GM12878 (cell line): ENCODE measurements at regions not wholly inside any gene's neighbourhood (a gene's known extent, or its start where the extent isn't known, plus 50 kb on each side); places are given as distances from the start of the nearest gene placed in this dataset.

Source experiments
- ATAC-seq: fragments of 200-7000 bp; cut with Tn5 transposase; 3 replicates; pipeline ENCODE4 v1.9.1; 2020; ENCODE audit warnings: mild to moderate bottlenecking, moderate library complexity
- BruUV-seq: library from RNA; stranded (reverse); fragments of 400-500 nt; replicated peaks from 2 replicates; lab custom pipeline; 2021; lab: Mats Ljungman, UMichigan
- CTCF ChIA-PET: fragments of 300-600 bp; sonication (Branson Sonifier 250); formaldehyde crosslinking; extraction: SDS; loops from one replicate; lab custom pipeline; 2021; ENCODE audit warnings: inconsistent platforms; lab: Yijun Ruan, JAX
- POLR2A ChIA-PET: fragments of 350-600 bp; formaldehyde crosslinking; extraction: SDS; loops from one replicate; lab custom pipeline; 2021; ENCODE audit warnings: inconsistent platforms; lab: Charles Lee
- RAD21 ChIA-PET: fragments of 300-600 bp; sonication (Branson Sonifier 250); formaldehyde crosslinking; loops from one replicate; lab custom pipeline; 2023; ENCODE audit warnings: antibody characterized with exemption; ENCODE audit not compliant: unreplicated experiment; lab: Charles Lee
- SMC1A ChIA-PET: fragments of 300-600 bp; sonication (Branson Sonifier 250); formaldehyde crosslinking; loops from one replicate; lab custom pipeline; 2023; ENCODE audit not compliant: unreplicated experiment, uncharacterized antibody; lab: Charles Lee
- DNase-seq: peaks from one replicate; pipeline ENCODE4 v3.0.0-alpha.2; 2011; ENCODE audit warnings: low read depth, low spot score
- FAIRE-seq: peaks from 3 replicates; lab custom pipeline; 2011; peaks lifted over from hg19 to GRCh38; lab: Jason Lieb, UNC
- H2AFZ ChIP-seq: 2 replicates; pipeline ENCODE4 v1.6.0; 2011; ENCODE audit warnings: low read depth, low read length, control low read depth; ENCODE audit not compliant: control insufficient read depth
- H3K27ac ChIP-seq: 2 replicates; pipeline ENCODE4 v1.5.1; 2011; ENCODE audit warnings: control low read depth; ENCODE audit not compliant: control insufficient read depth, insufficient read depth
- H3K27me3 ChIP-seq, 2 experiments: replicated peaks in 1 of 2; 2 replicates each; pipeline versions ENCODE4 v1.6.0 to v1.6.1; 2011; ENCODE audit warnings: low read length in 1 of 2; ENCODE audit not compliant: control insufficient read depth in 2 of 2, insufficient read depth in 2 of 2
- H3K36me3 ChIP-seq, 2 experiments: 2 replicates each; pipeline ENCODE4 v1.5.1; 2011; ENCODE audit warnings: low read length in 1 of 2; ENCODE audit not compliant: control insufficient read depth in 2 of 2, insufficient read depth in 2 of 2
- H3K4me1 ChIP-seq: 2 replicates; pipeline ENCODE4 v1.6.1; 2011; ENCODE audit warnings: mild to moderate bottlenecking, low read length, moderate library complexity, mixed read lengths; ENCODE audit not compliant: control insufficient read depth, insufficient read depth
- H3K4me2 ChIP-seq: 2 replicates; pipeline ENCODE4 v1.6.0; 2011; ENCODE audit warnings: control low read depth; ENCODE audit not compliant: control insufficient read depth, insufficient read depth
- H3K4me3 ChIP-seq: fragments of 200-600 bp; sonication (generic); 2 replicates; pipeline ENCODE4 v1.5.1; 2016
- H3K79me2 ChIP-seq: 2 replicates; pipeline ENCODE4 v1.6.0; 2011; ENCODE audit warnings: low read length; ENCODE audit not compliant: control insufficient read depth, insufficient read depth
- H3K9ac ChIP-seq: 2 replicates; pipeline ENCODE4 v1.8.0; 2011; ENCODE audit warnings: low read length, control low read depth, mixed read lengths; ENCODE audit not compliant: control insufficient read depth, insufficient read depth
- H3K9me3 ChIP-seq: replicated peaks from 3 replicates; pipeline ENCODE4 v1.5.1; 2011; ENCODE audit warnings: mild to moderate bottlenecking, low read length; ENCODE audit not compliant: control insufficient read depth, insufficient read depth
- H4K20me1 ChIP-seq: 2 replicates; pipeline ENCODE4 v1.6.0; 2011; ENCODE audit not compliant: control insufficient read depth, insufficient read depth
- ATF3 ChIP-seq: IDR thresholded peaks from 2 replicates; pipeline ENCODE4 v1.6.1; 2011; ENCODE audit warnings: low read depth, mild to moderate bottlenecking, low read length, moderate library complexity, borderline replicate concordance; ENCODE audit errors: extremely low read depth
- BRCA1 ChIP-seq: IDR thresholded peaks from 2 replicates; pipeline ENCODE4 v1.6.1; 2011; ENCODE audit warnings: low read depth, low read length, improper control_type of control experiment
- E2F4 ChIP-seq: IDR thresholded peaks from 2 replicates; pipeline ENCODE4 v1.6.1; 2012; ENCODE audit warnings: low read depth, low read length, improper control_type of control experiment
- EGR1 ChIP-seq, 2 experiments: IDR thresholded peaks; 1 replicate in 1 of 2; 2 replicates in 1 of 2; pipeline ENCODE4 v1.6.1; 2011 to 2012; ENCODE audit warnings: low read depth in 2 of 2, low read length in 2 of 2, borderline replicate concordance in 1 of 2, mild to moderate bottlenecking in 1 of 2, moderate library complexity in 1 of 2
- IRF4 ChIP-seq: IDR thresholded peaks from 2 replicates; pipeline ENCODE4 v1.6.1; 2011; ENCODE audit warnings: low read depth, low read length
- MYC ChIP-seq: IDR thresholded peaks from 2 replicates; pipeline ENCODE4 v1.6.1; 2011; ENCODE audit warnings: mild to moderate bottlenecking, low read length, moderate library complexity, inconsistent platforms; ENCODE audit not compliant: insufficient read depth, insufficient replicate concordance, insufficient read length, severe bottlenecking
- PAX5 ChIP-seq: IDR thresholded peaks from 2 replicates; pipeline ENCODE4 v1.6.1; 2011; ENCODE audit warnings: low read depth, low read length, borderline replicate concordance
- PML ChIP-seq: IDR thresholded peaks from 2 replicates; pipeline ENCODE4 v1.6.1; 2012; ENCODE audit warnings: low read length, inconsistent platforms
- SIX5 ChIP-seq: IDR thresholded peaks from 2 replicates; pipeline ENCODE4 v1.6.1; 2011; ENCODE audit warnings: mild to moderate bottlenecking, low read depth, low read length, moderate library complexity; ENCODE audit not compliant: severe bottlenecking
- SREBF2 ChIP-seq: IDR thresholded peaks from 2 replicates; pipeline ENCODE4 v1.6.1; 2012; ENCODE audit warnings: mild to moderate bottlenecking, low read length
- TBL1XR1 ChIP-seq: IDR thresholded peaks from 2 replicates; pipeline ENCODE4 v1.6.1; 2012; ENCODE audit warnings: low read depth, low read length, improper control_type of control experiment
- WGBS: methylation state at CpG from one replicate; pipeline ENCODE4 v1.1.6; 2016; ENCODE audit warnings: low lambda C conversion rate; ENCODE audit not compliant: insufficient replicate concordance, insufficient coverage; ENCODE audit errors: missing lambda C conversion rate; 5-methylcytosine and 5-hydroxymethylcytosine counted together
- in situ Hi-C: fragments of 300-500 bp; cut with MboI; formaldehyde crosslinking; loops from 9 replicates; pipeline ENCODE4 v1.14.3; 2018; ENCODE audit warnings: mixed read lengths
- intact Hi-C: fragments of 100-400 bp; cut with micrococcal nuclease; formaldehyde crosslinking; loops from one replicate; pipeline ENCODE4 v1.14.2; 2022; ENCODE audit not compliant: unreplicated experiment
- TF ChIP-seq, protein P1 (sequence below): fragments of 450-650 bp; IDR thresholded peaks from 2 replicates; pipeline ENCODE4 v1.6.1; 2017; ENCODE audit warnings: mild to moderate bottlenecking, moderate library complexity

GRCh38 chr6:101296169-101296960, 97.1 kb upstream of the GRIK2 start:
- Histone ChIP-seq H3K9me3 (no peaks in the 10 kb centered on the region), H4K20me1 (no peaks in the 10 kb centered on the region), H3K27ac (no peak overlapping the region)
- in situ Hi-C loops: no loop called here
- WGBS: 11% methylated on average over 6 of the region's 6 CpGs
- POLR2A ChIA-PET: no interaction called here
- TF ChIP-seq TBL1XR1 (no peak), IRF4 (no peak), MYC (no peak), BRCA1 (no peak), PAX5 (no peak), PML (no peak), EGR1 (IDR thresholded peaks at IDR 0.05; ENCODE audit: borderline replicate concordance in 1 of 2, low read depth in 2 of 2, low read length in 2 of 2) (no peak), SREBF2 (no peak), SIX5 (no peak), ATF3 (no peak), E2F4 (no peak)
- TF ChIP-seq, protein P1, sequence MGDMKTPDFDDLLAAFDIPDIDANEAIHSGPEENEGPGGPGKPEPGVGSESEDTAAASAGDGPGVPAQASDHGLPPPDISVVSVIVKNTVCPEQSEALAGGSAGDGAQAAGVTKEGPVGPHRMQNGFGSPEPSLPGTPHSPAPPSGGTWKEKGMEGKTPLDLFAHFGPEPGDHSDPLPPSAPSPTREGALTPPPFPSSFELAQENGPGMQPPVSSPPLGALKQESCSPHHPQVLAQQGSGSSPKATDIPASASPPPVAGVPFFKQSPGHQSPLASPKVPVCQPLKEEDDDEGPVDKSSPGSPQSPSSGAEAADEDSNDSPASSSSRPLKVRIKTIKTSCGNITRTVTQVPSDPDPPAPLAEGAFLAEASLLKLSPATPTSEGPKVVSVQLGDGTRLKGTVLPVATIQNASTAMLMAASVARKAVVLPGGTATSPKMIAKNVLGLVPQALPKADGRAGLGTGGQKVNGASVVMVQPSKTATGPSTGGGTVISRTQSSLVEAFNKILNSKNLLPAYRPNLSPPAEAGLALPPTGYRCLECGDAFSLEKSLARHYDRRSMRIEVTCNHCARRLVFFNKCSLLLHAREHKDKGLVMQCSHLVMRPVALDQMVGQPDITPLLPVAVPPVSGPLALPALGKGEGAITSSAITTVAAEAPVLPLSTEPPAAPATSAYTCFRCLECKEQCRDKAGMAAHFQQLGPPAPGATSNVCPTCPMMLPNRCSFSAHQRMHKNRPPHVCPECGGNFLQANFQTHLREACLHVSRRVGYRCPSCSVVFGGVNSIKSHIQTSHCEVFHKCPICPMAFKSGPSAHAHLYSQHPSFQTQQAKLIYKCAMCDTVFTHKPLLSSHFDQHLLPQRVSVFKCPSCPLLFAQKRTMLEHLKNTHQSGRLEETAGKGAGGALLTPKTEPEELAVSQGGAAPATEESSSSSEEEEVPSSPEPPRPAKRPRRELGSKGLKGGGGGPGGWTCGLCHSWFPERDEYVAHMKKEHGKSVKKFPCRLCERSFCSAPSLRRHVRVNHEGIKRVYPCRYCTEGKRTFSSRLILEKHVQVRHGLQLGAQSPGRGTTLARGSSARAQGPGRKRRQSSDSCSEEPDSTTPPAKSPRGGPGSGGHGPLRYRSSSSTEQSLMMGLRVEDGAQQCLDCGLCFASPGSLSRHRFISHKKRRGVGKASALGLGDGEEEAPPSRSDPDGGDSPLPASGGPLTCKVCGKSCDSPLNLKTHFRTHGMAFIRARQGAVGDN: no peak
- TF ChIP-seq, all 136 proteins: peak for 0
- DNase-seq (no peak), FAIRE-seq (no peak), ATAC-seq (no peak)
- RAD21 ChIA-PET: no interaction called here
- CTCF ChIA-PET: no interaction called here
- Histone ChIP-seq H2AFZ (no peak overlapping the region), H3K4me1 (no peaks in the 10 kb centered on the region), H3K36me3 (no peaks in the 10 kb centered on the region), H3K4me2 (no peak overlapping the region), H3K4me3 (no peak overlapping the region), H3K79me2 (no peaks in the 10 kb centered on the region), H3K27me3 (no peaks in the 10 kb centered on the region), H3K9ac (no peak overlapping the region)
- intact Hi-C loops: no loop called here
- BruUV-seq: no TSS peak
- SMC1A ChIA-PET: interaction anchor here (0.8 to 1.2 kb wide), 4 partner anchors 14 to 45 kb away, joined by 3 to 4 read pairs (median 3); no protein-coding TSS in a partner anchor
